AG04450 (cell line): ENCODE measurements at regions not wholly inside any gene's neighbourhood (a gene's known extent, or its start where the extent isn't known, plus 50 kb on each side); places are given as distances from the start of the nearest gene placed in this dataset.

Source experiments
- CTCF ChIA-PET: fragments of 300-600, 350-600 bp; formaldehyde crosslinking; extraction: SDS; loops from one replicate; lab custom pipeline; 2022; ENCODE audit warnings: antibody characterized with exemption, inconsistent platforms; lab: Charles Lee
- POLR2A ChIA-PET: fragments of 350-600 bp; formaldehyde crosslinking; extraction: SDS; loops from one replicate; lab custom pipeline; 2021; ENCODE audit warnings: antibody characterized with exemption, inconsistent platforms; lab: Yijun Ruan, JAX
- DNase-seq: peaks from one replicate; pipeline ENCODE4 v3.0.0-alpha.2; 2011; ENCODE audit warnings: low read depth, low spot score
- H3K27ac ChIP-seq: one replicate; pipeline ENCODE4 v1.5.1; 2012; ENCODE audit warnings: low read depth, low read length, control low read depth
- H3K27me3 ChIP-seq: one replicate; pipeline ENCODE4 v1.6.0; 2012; ENCODE audit warnings: low read length; ENCODE audit not compliant: control insufficient read depth, insufficient read depth
- H3K4me3 ChIP-seq: 2 replicates; pipeline ENCODE4 v1.5.1; 2011; ENCODE audit warnings: mild to moderate bottlenecking, low read depth, low read length, control low read depth
- H3K9me3 ChIP-seq: 2 replicates; pipeline ENCODE4 v1.5.1; 2012; ENCODE audit warnings: low read length; ENCODE audit not compliant: control insufficient read depth, insufficient read depth
- CTCF ChIP-seq: IDR thresholded peaks from 2 replicates; pipeline ENCODE4 v1.5.1; 2011; ENCODE audit warnings: low read depth, low read length, control low read depth, inconsistent platforms

- DNase-seq = no peak
- no peak for TF ChIP-seq CTCF
- H3K27ac ChIP-seq = no peak overlapping the region
- ChIA-PET POLR2A (no interaction called here), CTCF (no interaction called here)
- peaks cover 5% of the 10 kb centered on the region; the same call in 1 of the 2 replicates for H3K9me3 ChIP-seq
- H3K4me3 ChIP-seq = no peak overlapping the region
- no peaks in the 10 kb centered on the region for H3K27me3 ChIP-seq
Observed at GRCh38 chrX:147828719-147829118, 83.0 kb upstream of the FMR1 start.

GRCh38 chrX:147832707-147833348, 78.9 kb upstream of the FMR1 start:
- Histone ChIP-seq H3K9me3 (peaks cover 5% of the 10 kb centered on the region; the same call in 1 of the 2 replicates), H3K27me3 (no peaks in the 10 kb centered on the region), H3K27ac (no peak overlapping the region), H3K4me3 (no peak overlapping the region)
- POLR2A ChIA-PET = no interaction called here
- TF ChIP-seq CTCF = no peak
- CTCF ChIA-PET = no interaction called here
- no peak for DNase-seq

GRCh38 chrX:147838465-147839131, 73.1 kb upstream of the FMR1 start:
- Histone ChIP-seq H3K27me3 (no peaks in the 10 kb centered on the region), H3K4me3 (no peak overlapping the region), H3K9me3 (no peaks in the 10 kb centered on the region), H3K27ac (no peak overlapping the region)
- TF ChIP-seq CTCF = no peak
- ChIA-PET CTCF (no interaction called here), POLR2A (no interaction called here)
- no peak for DNase-seq

GRCh38 chrX:147846676-147847075, 65.0 kb upstream of the FMR1 start:
- no peak overlapping the region for H3K27ac ChIP-seq
- POLR2A ChIA-PET = no interaction called here
- no peak overlapping the region for H3K4me3 ChIP-seq
- no peak for DNase-seq
- no peaks in the 10 kb centered on the region; the same call in 1 of the 2 replicates for H3K9me3 ChIP-seq
- CTCF ChIA-PET = no interaction called here
- no peak for TF ChIP-seq CTCF
- no peaks in the 10 kb centered on the region for H3K27me3 ChIP-seq

GRCh38 chrX:147847999-147848398, 63.7 kb upstream of the FMR1 start:
- ChIA-PET CTCF (no interaction called here), POLR2A (no interaction called here)
- no peak for DNase-seq
- no peaks in the 10 kb centered on the region; the same call in 1 of the 2 replicates for H3K9me3 ChIP-seq
- H3K27me3 ChIP-seq = no peaks in the 10 kb centered on the region
- H3K27ac ChIP-seq = no peak overlapping the region
- no peak overlapping the region for H3K4me3 ChIP-seq
- no peak for TF ChIP-seq CTCF
